ENCODE measurements at regions not wholly inside any gene's neighbourhood (a gene's known extent, or its start where the extent isn't known, plus 50 kb on each side); places are given as distances from the start of the nearest gene placed in this dataset.
"Not testable (repeated sequence)": the region's sequence is repeated elsewhere in the genome, so short reads cannot be mapped to it uniquely, and the experiment has no call there.

DNA sequence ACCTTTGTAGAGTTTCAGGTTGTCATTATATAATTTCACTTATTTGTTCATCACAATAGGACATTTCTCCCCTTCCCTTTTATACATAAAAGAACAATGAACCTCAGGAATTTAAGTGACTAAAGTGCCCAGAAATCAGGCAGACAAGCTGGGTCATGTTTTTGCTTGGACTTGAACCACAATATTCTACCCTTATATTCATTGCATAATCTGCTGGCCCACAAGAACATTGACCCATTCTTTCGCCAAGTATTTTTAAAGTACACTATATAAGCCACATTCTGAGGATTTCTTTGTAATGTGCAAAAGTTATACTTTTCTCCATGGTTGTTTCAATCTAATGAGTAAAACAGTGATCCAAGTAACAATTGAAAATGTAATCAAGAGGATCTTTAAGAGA lies 637.5 kb upstream of the SLIT2 start:
- in situ Hi-C loops (cut with HindIII; ENCODE audit: low pct_unique_long_range_greater_than_20kb, low sequenced_read_pairs): no loop called here
- DNase-seq (ENCODE audit: low read depth in 1 of 2, low spot score in 1 of 2): no peak
- no peak for TF ChIP-seq JUND (IDR thresholded peaks at IDR 0.05; ENCODE audit: low read depth)

GRCh38 chr4:19596342-19596741 lies 655.4 kb upstream of the SLIT2 start:
- TF ChIP-seq JUND (IDR thresholded peaks at IDR 0.05; ENCODE audit: low read depth): no peak
- DNase-seq (ENCODE audit: low read depth in 1 of 2, low spot score in 1 of 2): no peak
- in situ Hi-C loops (cut with HindIII; ENCODE audit: low pct_unique_long_range_greater_than_20kb, low sequenced_read_pairs): no loop called here

- no peak for TF ChIP-seq JUND (IDR thresholded peaks at IDR 0.05; ENCODE audit: low read depth)
- in situ Hi-C loops (cut with HindIII; ENCODE audit: low pct_unique_long_range_greater_than_20kb, low sequenced_read_pairs): no loop called here
- DNase-seq (ENCODE audit: low read depth in 1 of 2, low spot score in 1 of 2): no peak
Measured at GRCh38 chr4:19592391-19592790, 659.3 kb upstream of the SLIT2 start.

GRCh38 chr4:19583827-19584569 lies 667.7 kb upstream of the SLIT2 start:
- no peak for TF ChIP-seq JUND (IDR thresholded peaks at IDR 0.05; ENCODE audit: low read depth)

DNA sequence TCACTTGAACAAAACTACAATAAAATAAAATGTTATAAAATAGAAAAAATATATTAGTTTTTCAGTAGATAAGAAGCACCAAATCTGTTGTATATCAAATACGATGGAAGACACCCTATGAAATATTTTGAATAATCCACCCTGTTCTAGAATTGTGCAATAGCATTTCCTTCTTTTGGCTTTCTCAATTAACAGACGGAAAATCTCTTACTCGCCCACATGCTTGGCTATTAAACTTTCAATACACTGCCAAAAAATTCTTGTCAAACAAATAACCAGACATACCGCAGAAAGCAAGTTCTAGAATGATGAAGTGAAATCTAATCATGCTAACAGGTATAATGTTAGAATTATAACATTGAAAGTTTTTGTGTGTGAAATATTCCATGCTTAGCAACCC lies 671.6 kb upstream of the SLIT2 start:
- in situ Hi-C loops (cut with HindIII; ENCODE audit: low pct_unique_long_range_greater_than_20kb, low sequenced_read_pairs): no loop called here

More at GRCh38 chr4:19583827-19584569, 667.7 kb upstream of the SLIT2 start:
- DNase-seq (ENCODE audit: low read depth in 1 of 2, low spot score in 1 of 2): no peak
- in situ Hi-C loops (cut with HindIII; ENCODE audit: low pct_unique_long_range_greater_than_20kb, low sequenced_read_pairs): no loop called here

GRCh38 chr4:19579608-19580007 lies 672.1 kb upstream of the SLIT2 start:
- in situ Hi-C loops (cut with HindIII; ENCODE audit: low pct_unique_long_range_greater_than_20kb, low sequenced_read_pairs): no loop called here
- no peak for DNase-seq (ENCODE audit: low read depth in 1 of 2, low spot score in 1 of 2)
- no peak for TF ChIP-seq JUND (IDR thresholded peaks at IDR 0.05; ENCODE audit: low read depth)

More for the DNA sequence above, 671.6 kb upstream of the SLIT2 start:
- no peak for DNase-seq (ENCODE audit: low read depth in 1 of 2, low spot score in 1 of 2)
- TF ChIP-seq JUND (IDR thresholded peaks at IDR 0.05; ENCODE audit: low read depth): no peak

- no peak for TF ChIP-seq JUND (IDR thresholded peaks at IDR 0.05; ENCODE audit: low read depth)
- no peak for DNase-seq (ENCODE audit: low read depth in 1 of 2, low spot score in 1 of 2)
- in situ Hi-C loops (cut with HindIII; ENCODE audit: low pct_unique_long_range_greater_than_20kb, low sequenced_read_pairs): no loop called here
Measured at GRCh38 chr4:19577097-19577496, 674.6 kb upstream of the SLIT2 start.

- TF ChIP-seq JUND (IDR thresholded peaks at IDR 0.05; ENCODE audit: low read depth): no peak
- DNase-seq (ENCODE audit: low read depth in 1 of 2, low spot score in 1 of 2): no peak
- in situ Hi-C loops (cut with HindIII; ENCODE audit: low pct_unique_long_range_greater_than_20kb, low sequenced_read_pairs): no loop called here
Measured at GRCh38 chr4:19575924-19576323, 675.8 kb upstream of the SLIT2 start.

DNA sequence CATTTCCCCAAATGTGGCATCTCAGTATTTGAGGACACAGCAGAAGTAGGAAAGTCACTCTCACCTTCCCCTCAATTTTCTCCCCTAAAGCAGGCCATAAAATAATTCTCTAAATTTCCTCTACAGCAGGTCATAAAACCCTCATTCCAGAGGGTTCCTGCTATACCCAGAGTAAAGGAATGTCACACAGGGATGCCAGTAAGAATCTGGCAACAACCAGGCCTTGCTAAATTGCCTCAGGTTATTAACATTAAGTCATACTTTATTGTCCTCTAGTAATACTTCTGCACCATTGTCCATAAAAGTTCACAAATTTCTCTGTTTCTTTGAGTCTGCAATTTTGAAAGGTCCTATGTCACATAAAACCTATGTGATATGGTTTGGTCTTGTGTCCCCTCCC lies 685.7 kb upstream of the SLIT2 start:
- DNase-seq (ENCODE audit: low read depth in 1 of 2, low spot score in 1 of 2): no peak
- no peak for TF ChIP-seq JUND (IDR thresholded peaks at IDR 0.05; ENCODE audit: low read depth)
- in situ Hi-C loops (cut with HindIII; ENCODE audit: low pct_unique_long_range_greater_than_20kb, low sequenced_read_pairs): no loop called here

DNA sequence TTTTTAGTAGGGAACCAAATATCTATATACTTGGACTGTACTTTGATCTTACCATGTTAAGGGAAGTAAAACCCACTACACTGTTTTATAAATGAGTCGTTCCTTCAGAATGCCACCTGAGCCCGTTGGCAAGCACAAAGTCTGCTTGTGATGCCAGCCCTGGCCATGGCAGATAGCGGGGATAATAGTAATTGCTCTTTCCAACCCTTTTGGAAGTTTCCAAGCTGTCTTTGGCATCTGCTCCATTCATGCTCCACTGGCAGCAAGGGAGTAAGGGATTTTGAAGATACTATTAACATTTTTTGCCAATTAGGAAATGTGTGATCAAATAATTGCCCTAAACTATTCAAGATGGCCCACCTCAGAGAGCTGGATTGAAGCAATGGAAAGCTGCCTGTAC lies 689.2 kb upstream of the SLIT2 start:
- in situ Hi-C loops (cut with HindIII; ENCODE audit: low pct_unique_long_range_greater_than_20kb, low sequenced_read_pairs): no loop called here
- TF ChIP-seq JUND (IDR thresholded peaks at IDR 0.05; ENCODE audit: low read depth): no peak
- DNase-seq (ENCODE audit: low read depth in 1 of 2, low spot score in 1 of 2): no peak

DNA sequence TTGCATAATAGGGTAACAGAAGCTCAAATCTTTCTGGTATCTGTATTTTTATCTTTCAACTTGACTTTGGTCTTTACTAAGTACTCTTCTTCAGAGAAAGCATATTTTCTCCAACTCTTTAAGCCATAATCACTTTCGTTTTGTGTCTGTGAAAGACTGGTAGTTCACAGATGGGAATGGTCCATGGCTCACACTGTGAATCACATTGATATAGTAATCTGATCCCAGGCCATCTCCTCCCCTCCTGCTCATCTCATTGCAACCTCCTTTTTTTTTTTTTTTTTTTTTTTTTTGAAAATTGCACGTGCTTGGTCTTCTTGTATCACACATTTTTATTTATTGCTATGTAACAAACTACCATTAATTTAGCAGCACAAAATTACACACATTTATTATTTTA lies 694.5 kb upstream of the SLIT2 start:
- in situ Hi-C loops (cut with HindIII; ENCODE audit: low pct_unique_long_range_greater_than_20kb, low sequenced_read_pairs): no loop called here
- no peak for TF ChIP-seq JUND (IDR thresholded peaks at IDR 0.05; ENCODE audit: low read depth)
- no peak for DNase-seq (ENCODE audit: low read depth in 1 of 2, low spot score in 1 of 2)

- DNase-seq (ENCODE audit: low read depth in 1 of 2, low spot score in 1 of 2); in situ Hi-C loops (cut with HindIII; ENCODE audit: low pct_unique_long_range_greater_than_20kb, low sequenced_read_pairs): not testable (repeated sequence)
Measured at GRCh38 chr4:19556276-19556675, 695.4 kb upstream of the SLIT2 start.

- in situ Hi-C loops (cut with HindIII; ENCODE audit: low pct_unique_long_range_greater_than_20kb, low sequenced_read_pairs): no loop called here
- DNase-seq (ENCODE audit: low read depth in 1 of 2, low spot score in 1 of 2): no peak
- no peak for TF ChIP-seq JUND (IDR thresholded peaks at IDR 0.05; ENCODE audit: low read depth)
Measured at GRCh38 chr4:19547463-19547862, 704.2 kb upstream of the SLIT2 start.

Measured in T47D (cell line).